ENCODE measurements at regions not wholly inside any gene's neighbourhood (a gene's known extent, or its start where the extent isn't known, plus 50 kb on each side); places are given as distances from the start of the nearest gene placed in this dataset.
A peak's percentile ranks its signal among the peaks of the same experiment; 100 is the strongest.

GRCh38 chr2:34306745-34307144 is 707.6 kb upstream of the FAM98A start:
- H3K4me3 ChIP-seq (ENCODE audit: low read depth, low read length): no peak overlapping the region
- TF ChIP-seq CTCF (IDR thresholded peaks at IDR 0.05; ENCODE audit: insufficient read depth, low read depth, low read length, missing control alignments): no peak
- no peak for DNase-seq (ENCODE audit: low read depth)

- no peak for DNase-seq (ENCODE audit: low read depth)
- TF ChIP-seq CTCF (IDR thresholded peaks at IDR 0.05; ENCODE audit: insufficient read depth, low read depth, low read length, missing control alignments): no peak
- no peak overlapping the region for H3K4me3 ChIP-seq (ENCODE audit: low read depth, low read length)
These were observed 706.5 kb upstream of the FAM98A start for GRCh38 chr2:34305587-34305986.

GRCh38 chr2:34294961-34295360 is 695.9 kb upstream of the FAM98A start:
- H3K4me3 ChIP-seq (ENCODE audit: low read depth, low read length): no peak overlapping the region
- no peak for TF ChIP-seq CTCF (IDR thresholded peaks at IDR 0.05; ENCODE audit: insufficient read depth, low read depth, low read length, missing control alignments)

GRCh38 chr2:34291076-34291475 is 692.0 kb upstream of the FAM98A start:
- no peak overlapping the region for H3K4me3 ChIP-seq (ENCODE audit: low read depth, low read length)
- no peak for TF ChIP-seq CTCF (IDR thresholded peaks at IDR 0.05; ENCODE audit: insufficient read depth, low read depth, low read length, missing control alignments)
- DNase-seq (ENCODE audit: low read depth): peak; percentile 44

More at GRCh38 chr2:34294961-34295360, 695.9 kb upstream of the FAM98A start:
- DNase-seq (ENCODE audit: low read depth): no peak

- TF ChIP-seq CTCF (IDR thresholded peaks at IDR 0.05; ENCODE audit: insufficient read depth, low read depth, low read length, missing control alignments): no peak
- no peak overlapping the region for H3K4me3 ChIP-seq (ENCODE audit: low read depth, low read length)
- no peak for DNase-seq (ENCODE audit: low read depth)
These were observed 688.9 kb upstream of the FAM98A start for GRCh38 chr2:34288016-34288415.

GRCh38 chr2:34280606-34281005 is 681.5 kb upstream of the FAM98A start:
- DNase-seq (ENCODE audit: low read depth): no peak
- no peak for TF ChIP-seq CTCF (IDR thresholded peaks at IDR 0.05; ENCODE audit: insufficient read depth, low read depth, low read length, missing control alignments)
- H3K4me3 ChIP-seq (ENCODE audit: low read depth, low read length): no peak overlapping the region

- no peak for TF ChIP-seq CTCF (IDR thresholded peaks at IDR 0.05; ENCODE audit: insufficient read depth, low read depth, low read length, missing control alignments)
- DNase-seq (ENCODE audit: low read depth): peak; percentile 62
- H3K4me3 ChIP-seq (ENCODE audit: low read depth, low read length): no peak overlapping the region; the same call in 1 of the 2 replicates
These were observed 668.0 kb upstream of the FAM98A start for GRCh38 chr2:34266908-34267697.

Data from GM12865 (cell line).